Neural progenitor cell (in vitro differentiated cells): ENCODE measurements at regions not wholly inside any gene's neighbourhood (a gene's known extent, or its start where the extent isn't known, plus 50 kb on each side); places are given as distances from the start of the nearest gene placed in this dataset.

Experiments used
- CTCF ChIP-seq: fragments of 200-600 bp; sonication (generic); IDR thresholded peaks from 2 replicates; pipeline ENCODE4 v1.5.1; 2017; ENCODE audit warnings: antibody characterized with exemption, mild to moderate bottlenecking
- EZH2 ChIP-seq: fragments of 200-600 bp; sonication (generic); IDR thresholded peaks from 2 replicates; pipeline ENCODE4 v1.6.1; 2017; ENCODE audit warnings: antibody characterized with exemption, mild to moderate bottlenecking, moderate library complexity

- no peak for TF ChIP-seq CTCF
- no peak for TF ChIP-seq EZH2
Observed at GRCh38 chr2:198791623-198792022, 666.1 kb downstream of the SATB2 start.
